ENCODE measurements at regions not wholly inside any gene's neighbourhood (a gene's known extent, or its start where the extent isn't known, plus 50 kb on each side); places are given as distances from the start of the nearest gene placed in this dataset.

DNA sequence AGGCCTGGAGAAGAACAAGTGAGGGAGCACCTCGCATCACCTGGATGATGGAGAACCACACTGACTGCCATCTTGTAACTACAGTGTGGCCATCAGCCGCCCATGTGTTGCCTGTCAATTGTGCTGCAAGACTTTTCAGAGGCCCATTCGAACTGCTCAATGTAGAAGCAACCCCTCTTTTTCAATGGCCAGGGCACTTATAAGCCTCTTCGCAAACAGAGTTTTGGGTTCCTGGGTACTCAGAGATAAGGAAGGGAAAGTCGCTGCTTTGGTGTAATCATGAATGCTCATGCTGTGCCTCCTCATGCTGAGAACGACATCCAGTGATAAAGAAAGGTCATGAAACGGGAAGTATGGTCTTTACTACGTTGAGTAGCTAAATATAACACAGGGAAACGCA lies 143.9 kb upstream of the SLC39A10 start:
- TF ChIP-seq CTCF (conservative IDR thresholded peaks at IDR 0.05; ENCODE audit: low read length) (no peak), EZH2phosphoT487 (IDR thresholded peaks at IDR 0.05; ENCODE audit: borderline replicate concordance, low read depth, low read length) (no peak)
